ENCODE measurements at regions not wholly inside any gene's neighbourhood (a gene's known extent, or its start where the extent isn't known, plus 50 kb on each side); places are given as distances from the start of the nearest gene placed in this dataset.

- no peak for DNase-seq (ENCODE audit: low spot score)
- Histone ChIP-seq H2AFZ (no peak overlapping the region), H3K4me3 (no peak overlapping the region), H3K9me3 (ENCODE audit: low read depth) (no peaks in the 10 kb centered on the region), H3K79me2 (no peaks in the 10 kb centered on the region), H4K20me1 (ENCODE audit: insufficient read depth, poor library complexity, severe bottlenecking) (no peaks in the 10 kb centered on the region), H3K36me3 (replicated peaks; ENCODE audit: insufficient read depth, low read depth) (no peaks in the 10 kb centered on the region), H3K4me1 (ENCODE audit: insufficient read depth) (no peaks in the 10 kb centered on the region), H3K9me2 (replicated peaks; ENCODE audit: insufficient read depth) (no peaks in the 10 kb centered on the region), H3K27ac (no peak overlapping the region), H3K4me2 (no peak overlapping the region), H3K27me3 (no peaks in the 10 kb centered on the region)
- WGBS (ENCODE audit: low lambda C conversion rate, missing lambda C conversion rate): 58% methylated on average over 8 of the region's 8 CpGs
- TF ChIP-seq EZH2phosphoT487 (IDR thresholded peaks at IDR 0.05; ENCODE audit: low read depth, severe bottlenecking, unreplicated experiment): no peak
- TF ChIP-seq EZH2 (IDR thresholded peaks at IDR 0.05; ENCODE audit: borderline replicate concordance): no peak
- TF ChIP-seq CTCF (IDR thresholded peaks at IDR 0.05; ENCODE audit: poor library complexity): no peak
These were observed 167.1 kb downstream of the RPRM start for GRCh38 chr2:153311432-153311831.

DNA sequence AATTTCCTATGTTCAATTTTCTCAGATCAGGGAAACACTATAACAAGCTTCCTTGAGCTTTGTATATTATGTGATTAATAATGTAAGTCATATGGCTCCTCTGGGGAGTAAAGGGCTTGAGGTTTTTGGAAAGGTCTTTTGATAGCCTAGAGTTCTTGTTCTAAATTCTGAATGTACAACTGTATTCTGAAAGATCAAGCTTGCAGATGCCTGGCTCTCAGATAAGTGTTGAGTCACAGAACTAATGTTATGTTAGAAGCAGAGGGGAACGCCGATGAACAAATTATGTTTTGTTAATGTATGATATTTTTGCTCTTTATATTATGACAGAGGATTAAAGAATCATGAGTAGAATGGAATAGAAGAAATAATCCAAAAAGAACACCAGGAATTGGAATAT lies 170.1 kb downstream of the RPRM start:
- no peaks in the 10 kb centered on the region for H4K20me1 ChIP-seq (ENCODE audit: insufficient read depth, poor library complexity, severe bottlenecking)
- no peak overlapping the region for H3K27ac ChIP-seq
- no peaks in the 10 kb centered on the region for H3K27me3 ChIP-seq
- no peak overlapping the region for H3K4me2 ChIP-seq
- H3K9me2 ChIP-seq (replicated peaks; ENCODE audit: insufficient read depth): no peaks in the 10 kb centered on the region
- H3K79me2 ChIP-seq: no peaks in the 10 kb centered on the region
- H3K9me3 ChIP-seq (ENCODE audit: low read depth): no peaks in the 10 kb centered on the region
- H2AFZ ChIP-seq: no peak overlapping the region
- no peaks in the 10 kb centered on the region for H3K36me3 ChIP-seq (replicated peaks; ENCODE audit: insufficient read depth, low read depth)
- WGBS (ENCODE audit: low lambda C conversion rate, missing lambda C conversion rate): 69% methylated on average over 2 of the region's 2 CpGs
- no peak overlapping the region for H3K4me3 ChIP-seq
- no peaks in the 10 kb centered on the region for H3K4me1 ChIP-seq (ENCODE audit: insufficient read depth)
- TF ChIP-seq CTCF (IDR thresholded peaks at IDR 0.05; ENCODE audit: poor library complexity) (no peak), EZH2phosphoT487 (IDR thresholded peaks at IDR 0.05; ENCODE audit: low read depth, severe bottlenecking, unreplicated experiment) (no peak), EZH2 (IDR thresholded peaks at IDR 0.05; ENCODE audit: borderline replicate concordance) (no peak)
- DNase-seq (ENCODE audit: low spot score): no peak

DNA sequence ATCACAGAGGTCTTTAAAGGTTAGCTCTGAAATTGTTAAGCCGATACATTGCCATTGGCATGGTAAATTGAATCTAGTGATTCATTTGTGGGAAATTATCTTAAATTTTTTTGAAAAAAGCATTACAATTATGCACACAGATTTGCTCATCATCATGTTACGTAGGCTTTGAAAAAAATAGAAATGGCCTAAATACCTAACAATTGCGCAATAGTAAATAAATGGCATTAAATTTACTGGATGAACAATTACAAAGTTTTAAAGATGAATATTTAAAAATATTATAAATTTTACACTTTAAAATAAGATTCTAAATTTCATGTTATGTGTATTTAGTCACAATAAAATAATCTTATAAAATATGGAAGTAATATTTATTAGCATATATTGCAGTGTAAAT lies 171.3 kb downstream of the RPRM start:
- Histone ChIP-seq H3K9me2 (replicated peaks; ENCODE audit: insufficient read depth) (no peaks in the 10 kb centered on the region), H3K4me1 (ENCODE audit: insufficient read depth) (no peaks in the 10 kb centered on the region), H3K27me3 (no peaks in the 10 kb centered on the region), H3K36me3 (replicated peaks; ENCODE audit: insufficient read depth, low read depth) (no peaks in the 10 kb centered on the region), H3K79me2 (no peaks in the 10 kb centered on the region), H2AFZ (no peak overlapping the region), H4K20me1 (ENCODE audit: insufficient read depth, poor library complexity, severe bottlenecking) (no peaks in the 10 kb centered on the region), H3K9me3 (ENCODE audit: low read depth) (no peaks in the 10 kb centered on the region), H3K4me2 (no peak overlapping the region), H3K4me3 (no peak overlapping the region), H3K27ac (no peak overlapping the region)
- 95% methylated on average over 3 of the region's 3 CpGs for WGBS (ENCODE audit: low lambda C conversion rate, missing lambda C conversion rate)
- TF ChIP-seq CTCF (IDR thresholded peaks at IDR 0.05; ENCODE audit: poor library complexity): no peak
- no peak for TF ChIP-seq EZH2 (IDR thresholded peaks at IDR 0.05; ENCODE audit: borderline replicate concordance)
- no peak for TF ChIP-seq EZH2phosphoT487 (IDR thresholded peaks at IDR 0.05; ENCODE audit: low read depth, severe bottlenecking, unreplicated experiment)
- DNase-seq (ENCODE audit: low spot score): no peak

DNA sequence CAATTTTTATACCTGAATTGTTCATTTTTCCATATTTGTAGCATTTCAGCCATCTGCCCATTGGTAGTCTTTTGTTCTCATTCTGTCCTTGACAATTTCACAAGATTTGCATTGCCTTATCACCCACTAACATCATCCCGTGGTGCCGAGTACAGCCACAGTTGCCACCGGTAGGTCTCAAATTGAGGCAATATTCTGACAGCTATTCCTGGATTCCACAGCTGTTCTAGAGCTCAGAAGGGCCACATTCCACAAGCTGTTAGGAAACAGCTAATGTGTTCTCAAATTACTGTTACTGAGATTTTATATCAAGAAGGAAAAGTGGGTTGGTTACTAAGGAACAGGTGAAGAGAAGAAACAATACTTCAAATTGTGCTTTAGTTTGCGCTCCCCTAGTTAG lies 178.8 kb downstream of the RPRM start:
- no peaks in the 10 kb centered on the region for H4K20me1 ChIP-seq (ENCODE audit: insufficient read depth, poor library complexity, severe bottlenecking)
- no peaks in the 10 kb centered on the region for H3K36me3 ChIP-seq (replicated peaks; ENCODE audit: insufficient read depth, low read depth)
- H2AFZ ChIP-seq: no peak overlapping the region
- H3K4me3 ChIP-seq: no peak overlapping the region
- H3K79me2 ChIP-seq: no peaks in the 10 kb centered on the region
- no peaks in the 10 kb centered on the region for H3K9me3 ChIP-seq (ENCODE audit: low read depth)
- H3K4me1 ChIP-seq (ENCODE audit: insufficient read depth): no peaks in the 10 kb centered on the region
- H3K27ac ChIP-seq: no peak overlapping the region
- TF ChIP-seq EZH2 (IDR thresholded peaks at IDR 0.05; ENCODE audit: borderline replicate concordance) (no peak), EZH2phosphoT487 (IDR thresholded peaks at IDR 0.05; ENCODE audit: low read depth, severe bottlenecking, unreplicated experiment) (no peak), CTCF (IDR thresholded peaks at IDR 0.05; ENCODE audit: poor library complexity) (no peak)
- 95% methylated on average over 4 of the region's 4 CpGs for WGBS (ENCODE audit: low lambda C conversion rate, missing lambda C conversion rate)
- no peak overlapping the region for H3K4me2 ChIP-seq
- no peaks in the 10 kb centered on the region for H3K27me3 ChIP-seq
- no peak for DNase-seq (ENCODE audit: low spot score)
- no peaks in the 10 kb centered on the region for H3K9me2 ChIP-seq (replicated peaks; ENCODE audit: insufficient read depth)
